Testis (tissue), 2 donors: ENCODE measurements at regions not wholly inside any gene's neighbourhood (a gene's known extent, or its start where the extent isn't known, plus 50 kb on each side); places are given as distances from the start of the nearest gene placed in this dataset.

ENCODE experiments used
- CTCF ChIP-seq, 3 experiments: fragments of 450-650 bp in 2 of 3; fragments of 200-600 bp in 1 of 3; sonication (generic) in 1 of 3; IDR thresholded peaks; one replicate each; pipeline ENCODE4 v1.5.1; 2016 to 2019; ENCODE audit warnings: antibody characterized with exemption in 3 of 3, mild to moderate bottlenecking in 2 of 3, moderate library complexity in 1 of 3
- POLR2A ChIP-seq: fragments of 450-650 bp; IDR thresholded peaks from one replicate; pipeline ENCODE4 v1.6.1; 2017; ENCODE audit warnings: antibody characterized with exemption, mild to moderate bottlenecking, moderate library complexity

- TF ChIP-seq CTCF (IDR thresholded peaks at IDR 0.05) (no peak), POLR2A (no peak)
These were observed 972.2 kb upstream of the WWC1 start for GRCh38 chr5:167319243-167319642.
